GM23248 (cell line): ENCODE measurements at regions not wholly inside any gene's neighbourhood (a gene's known extent, or its start where the extent isn't known, plus 50 kb on each side); places are given as distances from the start of the nearest gene placed in this dataset.

Experiments
- EZH2 ChIP-seq: fragments of 200-600 bp; sonication (generic); IDR thresholded peaks from 2 replicates; pipeline ENCODE4 v1.6.1; 2018; ENCODE audit warnings: antibody characterized with exemption, mild to moderate bottlenecking; ENCODE audit not compliant: insufficient read depth, poor library complexity, severe bottlenecking
- EZH2phosphoT487 ChIP-seq: fragments of 200-600 bp; sonication (generic); IDR thresholded peaks from 2 replicates; pipeline ENCODE4 v1.6.1; 2018; ENCODE audit warnings: antibody characterized with exemption, moderate library complexity, mild to moderate bottlenecking, low read depth; ENCODE audit not compliant: insufficient read depth

GRCh38 chr22:23410411-23410810, 169.7 kb downstream of the IGLL1 start:
- no peak for TF ChIP-seq EZH2
- TF ChIP-seq EZH2phosphoT487: no peak
